H1 (cell line): ENCODE measurements at regions not wholly inside any gene's neighbourhood (a gene's known extent, or its start where the extent isn't known, plus 50 kb on each side); places are given as distances from the start of the nearest gene placed in this dataset.

Experiments used
- CTCF ChIA-PET: fragments of 300-600 bp; sonication (Branson Sonifier 250); formaldehyde crosslinking; loops from one replicate; lab custom pipeline; 2021; ENCODE audit not compliant: partially characterized antibody; lab: Charles Lee
- POLR2A ChIA-PET: fragments of 300-600 bp; sonication (Branson Sonifier 250); formaldehyde crosslinking; loops from one replicate; lab custom pipeline; 2021; ENCODE audit warnings: inconsistent platforms; ENCODE audit not compliant: partially characterized antibody; lab: Charles Lee
- DNase-seq, 2 experiments: peaks; one replicate each; pipeline versions ENCODE4 v3.0.0 to v3.0.0-alpha.2; 2010 to 2022; ENCODE audit warnings: low spot score in 2 of 2, low read depth in 1 of 2, mixed read lengths in 1 of 2
- FAIRE-seq: peaks from 2 replicates; lab custom pipeline; 2011; peaks lifted over from hg19 to GRCh38; lab: Jason Lieb, UNC
- H2AFZ ChIP-seq: 2 replicates; pipeline ENCODE4 v1.8.1; 2012; ENCODE audit warnings: low read length, inconsistent platforms
- H2AK5ac ChIP-seq: 2 replicates; pipeline ENCODE4 v1.6.1; 2013; ENCODE audit warnings: low read depth, low read length
- H2BK120ac ChIP-seq: replicated peaks from 2 replicates; pipeline ENCODE3; 2013; ENCODE audit warnings: low read depth, low read length, inconsistent platforms
- H2BK12ac ChIP-seq: 2 replicates; pipeline ENCODE4 v1.6.1; 2013; ENCODE audit warnings: low read depth, low read length
- H2BK15ac ChIP-seq: 2 replicates; pipeline ENCODE4 v1.6.1; 2013; ENCODE audit warnings: low read length
- H2BK20ac ChIP-seq: 2 replicates; pipeline ENCODE4 v1.6.1; 2013; ENCODE audit warnings: low read length
- H2BK5ac ChIP-seq: 2 replicates; pipeline ENCODE4 v1.6.1; 2013; ENCODE audit warnings: low read depth, low read length
- H3K14ac ChIP-seq: 2 replicates; pipeline ENCODE4 v1.6.1; 2013; ENCODE audit warnings: inconsistent platforms; ENCODE audit not compliant: insufficient read length
- H3K18ac ChIP-seq: 2 replicates; pipeline ENCODE4 v1.6.1; 2013; ENCODE audit warnings: low read length; ENCODE audit errors: extremely low read depth
- H3K23ac ChIP-seq: 2 replicates; pipeline ENCODE4 v1.6.1; 2013; ENCODE audit warnings: inconsistent platforms; ENCODE audit not compliant: insufficient read length
- H3K23me2 ChIP-seq: 2 replicates; pipeline ENCODE4 v1.6.1; 2013; ENCODE audit warnings: low read depth, low read length
- H3K27ac ChIP-seq: 2 replicates; pipeline ENCODE4 v1.6.1; 2011; ENCODE audit warnings: low read depth, low read length, inconsistent platforms
- H3K27me3 ChIP-seq, 4 experiments: replicated peaks in 1 of 4; 1 replicate in 1 of 4; 2 replicates in 3 of 4; pipeline versions ENCODE4 v1.6.1 to v1.8.1; 2011 to 2013; ENCODE audit warnings: low read length in 3 of 4, mild to moderate bottlenecking in 3 of 4, inconsistent platforms in 2 of 4, mixed read lengths in 2 of 4, moderate library complexity in 1 of 4; ENCODE audit not compliant: control insufficient read depth in 3 of 4, insufficient read depth in 3 of 4; ENCODE audit errors: extremely low read depth in 1 of 4
- H3K36me3 ChIP-seq, 4 experiments: 2 replicates each; pipeline versions ENCODE4 v1.6.1 to v1.8.1; 2011 to 2013; ENCODE audit warnings: mild to moderate bottlenecking in 4 of 4, low read length in 3 of 4, moderate library complexity in 2 of 4, control low read depth in 1 of 4, inconsistent platforms in 1 of 4; ENCODE audit not compliant: insufficient read depth in 4 of 4, control insufficient read depth in 2 of 4
- H3K4ac ChIP-seq: replicated peaks from 2 replicates; pipeline ENCODE3; 2013; ENCODE audit warnings: low read length, low read depth, mixed read lengths, inconsistent platforms; ENCODE audit not compliant: insufficient read length
- H3K4me1 ChIP-seq, 4 experiments: replicated peaks in 1 of 4; 1 replicate in 1 of 4; 2 replicates in 3 of 4; pipeline versions ENCODE4 v1.6.1 to v1.8.1; 2011 to 2013; ENCODE audit warnings: low read length in 3 of 4, inconsistent platforms in 2 of 4, mixed read lengths in 1 of 4; ENCODE audit not compliant: insufficient read depth in 4 of 4, control insufficient read depth in 3 of 4
- H3K4me2 ChIP-seq, 2 experiments: 2 replicates each; pipeline versions ENCODE4 v1.6.1 to v1.8.1; 2011 to 2013; ENCODE audit warnings: low read depth in 2 of 2, low read length in 2 of 2, control low read depth in 1 of 2, inconsistent platforms in 1 of 2, mild to moderate bottlenecking in 1 of 2; ENCODE audit not compliant: insufficient read depth in 1 of 2
- H3K4me3 ChIP-seq, 4 experiments: fragments of 200-600, 300-600 bp in 1 of 4; sonication (generic), shearing (Covaris generic), sonication (Bioruptor Twin) in 1 of 4; 2 replicates each; pipeline versions ENCODE4 v1.5.1 to v1.8.1; 2011 to 2016; ENCODE audit warnings: low read length in 4 of 4, low read depth in 3 of 4, control low read depth in 2 of 4, inconsistent platforms in 2 of 4, mild to moderate bottlenecking in 2 of 4, mixed read lengths in 1 of 4, moderate library complexity in 1 of 4; ENCODE audit not compliant: insufficient read depth in 2 of 4; ENCODE audit errors: extremely low read depth in 1 of 4
- H3K56ac ChIP-seq: replicated peaks from 2 replicates; pipeline ENCODE3; 2013; ENCODE audit warnings: low read depth, mild to moderate bottlenecking, mixed read lengths, low read length, inconsistent platforms; ENCODE audit not compliant: insufficient read length
- H3K79me1 ChIP-seq: 2 replicates; pipeline ENCODE4 v1.6.1; 2013; ENCODE audit warnings: low read depth, low read length, control low read depth
- H3K79me2 ChIP-seq, 2 experiments: 2 replicates each; pipeline versions ENCODE4 v1.6.1 to v1.8.1; 2012 to 2013; ENCODE audit warnings: low read length in 2 of 2, mild to moderate bottlenecking in 2 of 2, inconsistent platforms in 1 of 2; ENCODE audit not compliant: insufficient read depth in 2 of 2, control insufficient read depth in 1 of 2
- H3K9ac ChIP-seq, 4 experiments: replicated peaks in 1 of 4; 1 replicate in 1 of 4; 2 replicates in 3 of 4; pipeline versions ENCODE4 v1.6.1 to v1.8.1; 2011 to 2013; ENCODE audit warnings: low read depth in 3 of 4, low read length in 3 of 4, control low read depth in 2 of 4, mild to moderate bottlenecking in 2 of 4, moderate library complexity in 2 of 4, inconsistent platforms in 1 of 4; ENCODE audit errors: extremely low read depth in 1 of 4
- H3K9me3 ChIP-seq, 2 experiments: 2 replicates each; pipeline versions ENCODE4 v1.6.1 to v1.8.1; 2012 to 2013; ENCODE audit warnings: mild to moderate bottlenecking in 2 of 2, moderate library complexity in 2 of 2, control low read depth in 1 of 2, inconsistent platforms in 1 of 2, low read depth in 1 of 2, low read length in 1 of 2, mixed read lengths in 1 of 2; ENCODE audit not compliant: insufficient read depth in 2 of 2
- H4K20me1 ChIP-seq, 2 experiments: replicated peaks in 1 of 2; 2 replicates each; pipeline versions ENCODE3 to v1.8.1; 2011 to 2013; ENCODE audit warnings: inconsistent platforms in 2 of 2, low read length in 2 of 2, mild to moderate bottlenecking in 1 of 2; ENCODE audit not compliant: insufficient read depth in 2 of 2, control insufficient read depth in 1 of 2
- H4K5ac ChIP-seq: 2 replicates; pipeline ENCODE4 v1.6.1; 2013; ENCODE audit warnings: low read length, low read depth, mixed read lengths, inconsistent platforms; ENCODE audit not compliant: insufficient read length
- H4K8ac ChIP-seq: 2 replicates; pipeline ENCODE4 v1.8.0; 2013; ENCODE audit warnings: mild to moderate bottlenecking, moderate library complexity, low read length, inconsistent platforms; ENCODE audit not compliant: insufficient read depth; ENCODE audit errors: extremely low read depth
- H4K91ac ChIP-seq: replicated peaks from 2 replicates; pipeline ENCODE3; 2013; ENCODE audit warnings: low read length, mixed read lengths, inconsistent platforms; ENCODE audit not compliant: insufficient read length
- CBX5 ChIP-seq: fragments of 300-800, 300-1000 bp; sonication (generic); IDR thresholded peaks from 2 replicates; pipeline ENCODE4 v1.7.1; 2016; ENCODE audit warnings: antibody characterized with exemption, low read length, low read depth
- CTBP2 ChIP-seq: IDR thresholded peaks from 2 replicates; pipeline ENCODE4 v1.7.0; 2011; ENCODE audit warnings: borderline replicate concordance, mild to moderate bottlenecking, moderate library complexity, mixed read lengths, low read length; ENCODE audit not compliant: insufficient read depth, insufficient read length
- EGR1 ChIP-seq: IDR thresholded peaks from 2 replicates; pipeline ENCODE4 v1.6.1; 2011; ENCODE audit warnings: low read depth, low read length, borderline replicate concordance
- FOSL1 ChIP-seq: IDR thresholded peaks from 2 replicates; pipeline ENCODE4 v1.6.1; 2011; ENCODE audit warnings: mild to moderate bottlenecking, low read depth, low read length, moderate library complexity; ENCODE audit not compliant: insufficient read depth
- GABPA ChIP-seq: IDR thresholded peaks from 2 replicates; pipeline ENCODE4 v1.6.1; 2011; ENCODE audit warnings: mild to moderate bottlenecking, low read length, moderate library complexity, borderline replicate concordance; ENCODE audit not compliant: insufficient read depth
- HDAC6 ChIP-seq: IDR thresholded peaks from one replicate; pipeline ENCODE4 v1.7.1; 2012; ENCODE audit warnings: low read depth, mild to moderate bottlenecking, inconsistent platforms, low read length, moderate library complexity
- POLR2A ChIP-seq, 2 experiments: IDR thresholded peaks; 1 replicate in 1 of 2; 2 replicates in 1 of 2; pipeline ENCODE4 v1.6.1; 2011; ENCODE audit warnings: low read depth in 2 of 2, low read length in 2 of 2, mild to moderate bottlenecking in 2 of 2; ENCODE audit errors: control extremely low read depth in 1 of 2
- SUZ12 ChIP-seq: fragments of 200-600 bp; sonication (generic); IDR thresholded peaks from 2 replicates; pipeline ENCODE4 v1.6.1; 2012; ENCODE audit warnings: mild to moderate bottlenecking, inconsistent platforms, low read length, moderate library complexity, mixed read lengths
- WGBS, 2 experiments: shearing (Covaris generic) in 1 of 2; methylation state at CpG; one replicate each; pipeline versions ENCODE4 v1.1.6 to v1.1.7; 2013 to 2015; ENCODE audit warnings: low lambda C conversion rate in 2 of 2, mixed read lengths in 2 of 2, inconsistent platforms in 1 of 2, low coverage in 1 of 2, missing lambda C conversion rate in 1 of 2; ENCODE audit not compliant: insufficient replicate concordance in 2 of 2, insufficient coverage in 1 of 2, insufficient read length in 1 of 2; ENCODE audit errors: extremely low coverage in 1 of 2, missing lambda C conversion rate in 1 of 2; 5-methylcytosine and 5-hydroxymethylcytosine counted together

- no peak overlapping the region for H3K4me3 ChIP-seq
- peaks cover 0 to 2% (median 0%) of the 10 kb centered on the region in 4 experiments; a peak in 1 of 8 replicates for H3K36me3 ChIP-seq
- H2BK12ac ChIP-seq, result no peak overlapping the region
- H2BK20ac ChIP-seq, result no peak overlapping the region
- H4K91ac ChIP-seq, result no peak overlapping the region
- no peak overlapping the region for H4K5ac ChIP-seq
- ChIA-PET POLR2A (no interaction called here), CTCF (no interaction called here)
- no peaks in the 10 kb centered on the region for H3K27me3 ChIP-seq
- FAIRE-seq (no peak), DNase-seq (no peak)
- no peaks in the 10 kb centered on the region for H4K20me1 ChIP-seq
- no peaks in the 10 kb centered on the region for H3K23me2 ChIP-seq
- no peak overlapping the region for H3K23ac ChIP-seq
- no peak overlapping the region for H3K18ac ChIP-seq
- no peak overlapping the region for H2BK5ac ChIP-seq
- WGBS, 2 experiments, result 90% methylated on average over 3 of the region's 3 CpGs; no CpG with 5 or more reads in 1 of the 2 experiments
- H2AFZ ChIP-seq, result no peak overlapping the region
- H2BK15ac ChIP-seq, result no peak overlapping the region
- peaks cover 18 to 25% of the 10 kb centered on the region in 2 experiments for H3K9me3 ChIP-seq
- H3K27ac ChIP-seq, result no peak overlapping the region
- no peak overlapping the region for H3K9ac ChIP-seq
- H2AK5ac ChIP-seq, result no peak overlapping the region
- H3K4me2 ChIP-seq, result no peak overlapping the region
- H3K4ac ChIP-seq, result no peak overlapping the region
- TF ChIP-seq FOSL1 (no peak), CTBP2 (no peak), GABPA (no peak), SUZ12 (no peak), EGR1 (no peak), POLR2A (IDR thresholded peaks at IDR 0.05; ENCODE audit: control extremely low read depth in 1 of 2, low read depth in 2 of 2, low read length in 2 of 2) (no peak), CBX5 (no peak), HDAC6 (no peak)
- TF ChIP-seq, all 59 proteins: peak for 0
- Histone ChIP-seq H4K8ac (no peak overlapping the region), H3K79me1 (no peaks in the 10 kb centered on the region), H2BK120ac (no peak overlapping the region), H3K14ac (no peak overlapping the region), H3K79me2 (no peaks in the 10 kb centered on the region), H3K4me1 (no peaks in the 10 kb centered on the region), H3K56ac (no peak overlapping the region)
These were observed 1390.7 kb downstream of the FSCB start for GRCh38 chr14:43116341-43116740.
